Right renal cortex interstitium (tissue), 3 donors: ENCODE measurements at regions not wholly inside any gene's neighbourhood (a gene's known extent, or its start where the extent isn't known, plus 50 kb on each side); places are given as distances from the start of the nearest gene placed in this dataset.

ENCODE experiments used
- DNase-seq, 3 donors: peaks; one replicate each; pipeline ENCODE4 v3.0.0-alpha.2; 2013; ENCODE audit warnings: low read depth in 3 of 3, low spot score in 2 of 3

GRCh38 chr16:5386989-5387388, 289.4 kb upstream of the EEF2KMT start:
- DNase-seq, result no peak

DNA sequence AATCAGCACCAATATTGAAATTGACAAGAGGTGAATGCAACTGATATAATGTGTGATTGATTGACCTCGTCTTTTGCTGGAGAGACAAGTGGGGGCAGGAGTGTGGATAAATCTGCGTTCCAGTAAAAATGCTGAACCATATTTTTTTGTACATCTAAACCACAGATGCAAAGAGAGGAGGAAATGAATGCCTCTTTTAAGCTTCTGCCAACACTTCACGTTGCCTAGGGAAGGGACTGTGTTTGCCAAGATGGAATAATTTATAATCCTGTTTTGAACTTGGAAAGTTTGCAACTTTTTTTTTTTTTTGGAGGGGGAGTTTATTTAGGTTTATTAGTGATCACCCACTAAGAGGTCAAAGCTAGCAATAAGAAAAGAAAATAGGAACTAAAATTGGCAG, 288.2 kb upstream of the EEF2KMT start:
- no peak for DNase-seq

DNA sequence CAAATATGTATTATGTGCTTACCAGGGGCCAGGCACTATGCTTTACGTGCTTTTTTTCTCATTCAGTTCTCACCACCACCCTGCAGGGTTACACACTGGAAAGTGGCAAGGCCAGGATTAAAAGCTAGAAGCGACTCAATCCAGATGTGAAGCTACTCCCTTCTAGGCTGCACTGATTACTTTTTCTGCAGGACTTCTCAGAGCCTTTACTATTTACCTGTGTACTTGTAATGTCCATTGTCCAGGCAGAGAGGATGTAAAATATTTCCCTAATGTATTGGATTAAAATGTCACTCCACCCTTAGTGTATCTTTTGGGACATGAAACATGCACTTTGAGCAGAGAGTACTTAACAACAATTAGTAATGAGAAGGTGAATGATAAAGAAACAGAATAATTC, 287.5 kb upstream of the EEF2KMT start:
- no peak for DNase-seq

DNA sequence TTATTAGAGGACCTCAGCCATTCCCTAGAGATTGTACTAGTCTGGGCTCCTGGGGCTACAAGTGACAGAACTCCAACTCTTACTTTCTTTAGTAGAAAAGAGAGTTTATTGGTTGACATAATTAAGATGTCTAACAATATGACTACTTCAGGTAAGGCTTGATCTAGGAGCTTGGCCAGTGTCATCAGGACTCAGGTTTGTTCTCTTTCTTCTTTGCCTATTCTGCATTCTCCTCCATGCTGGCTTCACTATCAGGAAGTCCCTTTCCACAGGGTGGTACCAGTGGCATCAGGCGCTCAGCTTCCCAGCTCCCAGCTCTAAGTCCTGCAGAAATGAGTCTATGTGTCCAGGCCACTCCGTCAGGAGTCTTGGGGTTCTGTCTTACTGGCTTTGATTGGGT, 286.1 kb upstream of the EEF2KMT start:
- DNase-seq, result no peak

DNA sequence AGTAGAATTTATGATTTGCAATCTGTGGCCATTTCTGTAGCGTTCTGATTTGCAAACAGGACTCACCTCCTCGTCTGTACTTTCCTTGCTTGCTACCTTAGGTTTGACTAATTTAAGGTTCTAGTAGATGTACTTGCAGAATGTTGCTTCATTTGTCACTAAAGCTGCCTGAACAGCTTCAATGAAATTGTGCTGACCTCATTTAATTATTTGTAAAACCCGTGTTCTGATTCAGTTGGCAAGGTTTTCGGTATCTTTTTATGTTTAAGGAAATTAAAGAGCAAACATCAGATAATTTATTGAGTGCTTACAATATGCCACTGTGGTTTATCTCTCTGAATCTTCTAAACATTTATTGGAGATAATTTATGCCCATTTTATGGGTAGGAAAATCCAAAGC, 284.9 kb upstream of the EEF2KMT start:
- DNase-seq, result no peak

- DNase-seq, result no peak
Measured at GRCh38 chr16:5381481-5381880, 283.9 kb upstream of the EEF2KMT start.

GRCh38 chr16:5379954-5380353, 282.4 kb upstream of the EEF2KMT start:
- no peak for DNase-seq

DNA sequence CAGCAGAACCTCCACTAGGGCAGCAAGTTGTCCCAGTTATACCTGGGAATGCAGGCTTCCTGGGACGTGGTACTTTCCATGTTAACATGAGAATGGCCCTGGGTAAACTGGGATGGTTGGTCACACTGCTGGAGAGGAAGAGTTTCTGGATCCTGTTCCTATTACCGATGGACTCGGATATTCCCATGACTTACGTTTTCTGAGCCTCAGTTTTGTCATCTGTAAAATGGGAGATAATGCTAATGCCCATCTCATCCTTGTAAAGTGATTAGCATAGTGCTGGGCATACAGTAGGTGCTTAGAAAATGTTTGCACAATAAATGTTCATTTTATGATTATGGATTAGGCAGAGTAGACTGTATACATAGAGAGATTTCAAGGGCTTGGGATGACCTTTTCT, 280.9 kb upstream of the EEF2KMT start:
- no peak for DNase-seq

DNA sequence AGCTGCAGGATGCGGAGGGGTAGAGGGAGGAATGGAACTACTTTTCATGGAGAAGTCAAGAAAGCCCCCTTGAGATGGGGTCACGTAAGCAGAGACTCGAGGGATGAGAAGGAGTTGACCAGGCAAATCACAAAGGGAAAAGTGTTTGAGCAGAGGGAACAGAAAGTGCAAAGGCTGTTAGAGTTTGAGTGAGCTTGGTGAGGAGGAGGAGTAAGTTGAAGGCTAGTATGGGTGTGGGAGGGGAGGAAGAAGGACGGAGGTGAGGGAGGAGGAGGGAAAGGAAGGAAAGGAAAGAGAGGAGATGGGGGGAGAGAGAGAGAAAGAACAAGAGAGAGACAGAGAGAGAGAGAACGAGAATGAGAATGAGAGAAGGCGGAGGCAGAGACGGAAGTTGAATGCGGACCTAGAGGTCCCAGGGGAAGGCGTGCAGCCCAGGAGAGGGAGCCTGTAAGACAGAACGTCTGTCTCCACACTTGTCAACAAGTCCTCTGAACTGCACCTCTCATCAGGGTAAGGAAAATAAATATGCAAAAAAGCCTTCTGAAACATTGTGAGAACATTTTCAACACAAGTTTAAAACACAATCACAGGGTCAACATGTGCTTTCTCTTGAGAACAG, 279.8 kb upstream of the EEF2KMT start:
- no peak for DNase-seq

- no peak for DNase-seq
Measured at GRCh38 chr16:5374184-5374583, 276.6 kb upstream of the EEF2KMT start.

DNA sequence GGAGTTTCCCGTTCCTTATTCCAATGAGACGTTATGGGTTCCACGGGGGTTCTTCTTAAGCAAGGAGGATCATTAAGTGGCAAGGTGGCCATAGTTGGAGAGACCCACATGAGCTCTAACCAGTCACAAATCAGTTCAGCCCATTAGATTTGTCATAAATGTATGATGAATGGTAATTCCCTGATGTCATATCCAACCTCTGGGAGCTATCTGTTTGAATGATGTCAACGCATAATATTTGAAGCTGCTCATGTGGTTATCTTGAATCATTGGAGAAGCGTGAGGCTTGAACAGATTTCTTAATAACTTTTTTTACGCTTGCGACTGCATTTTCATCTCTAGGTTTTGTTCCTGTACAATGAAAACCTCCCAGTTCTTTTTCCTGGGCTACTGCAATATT, 270.4 kb upstream of the EEF2KMT start:
- DNase-seq, result no peak

GRCh38 chr16:5366126-5366525, 268.5 kb upstream of the EEF2KMT start:
- DNase-seq, result no peak

- DNase-seq, result no peak
Measured at GRCh38 chr16:5364186-5364585, 266.6 kb upstream of the EEF2KMT start.

DNA sequence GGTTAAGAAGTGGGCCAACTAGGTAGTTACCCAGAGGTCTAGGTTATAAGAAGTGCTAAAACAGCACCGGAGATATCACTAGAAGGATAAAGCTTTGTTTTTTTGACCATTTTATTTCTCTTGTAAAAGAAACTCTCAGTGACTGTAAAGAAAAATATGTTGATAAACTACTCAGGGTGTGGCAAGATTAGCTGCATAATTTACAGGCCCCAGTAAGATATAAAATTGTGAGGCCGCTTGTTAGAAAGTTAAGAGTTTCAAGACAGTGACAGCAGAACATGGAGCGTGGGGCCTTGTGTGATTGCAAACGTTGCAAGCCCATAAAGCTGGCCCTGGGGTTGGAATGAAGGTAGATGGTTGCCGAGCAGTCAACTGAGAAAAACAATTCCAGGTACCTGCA, 263.7 kb upstream of the EEF2KMT start:
- DNase-seq, result no peak

DNA sequence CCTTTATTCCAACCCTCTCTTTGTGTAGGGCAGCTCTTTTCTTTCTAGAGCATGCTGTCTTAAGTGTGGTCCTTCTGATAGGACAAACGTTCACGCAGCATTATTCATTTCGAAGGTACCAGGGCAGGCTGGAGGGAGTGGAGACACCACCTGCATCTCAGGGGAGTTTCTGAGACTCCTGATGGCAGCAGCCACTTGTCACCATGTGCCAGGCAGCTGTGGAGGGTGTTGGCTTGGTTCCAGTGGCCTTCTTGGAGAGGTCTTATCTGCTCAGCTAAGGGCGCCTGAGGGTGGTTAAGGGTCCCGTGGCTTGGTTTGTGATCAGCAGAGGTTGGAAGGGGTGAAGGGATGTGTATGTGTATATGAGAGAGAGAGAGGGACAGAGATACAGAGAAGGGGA, 257.1 kb upstream of the EEF2KMT start:
- no peak for DNase-seq

- DNase-seq, result no peak
Measured at GRCh38 chr16:5349670-5350517, 252.3 kb upstream of the EEF2KMT start.

DNA sequence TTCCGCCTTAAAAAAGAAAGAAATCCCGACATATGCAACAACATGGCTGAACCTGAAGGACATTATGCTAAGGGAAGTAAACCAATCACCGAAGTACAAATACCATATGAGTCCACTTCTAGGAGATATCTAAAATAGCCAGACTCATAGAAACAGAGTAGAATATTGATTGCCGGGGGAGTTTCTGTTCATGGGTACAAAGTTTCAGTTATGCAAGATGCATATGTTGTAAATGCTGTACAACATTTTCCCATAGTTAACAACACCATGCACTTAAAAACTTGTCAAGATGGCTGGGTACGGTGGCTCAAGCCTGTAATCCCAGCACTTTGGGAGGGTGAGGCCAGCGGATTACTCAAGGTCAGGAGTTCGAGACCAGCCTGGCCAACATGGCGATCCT, 251.5 kb upstream of the EEF2KMT start:
- no peak for DNase-seq

- DNase-seq, result no peak
Measured at GRCh38 chr16:5347561-5347960, 250.0 kb upstream of the EEF2KMT start.

DNA sequence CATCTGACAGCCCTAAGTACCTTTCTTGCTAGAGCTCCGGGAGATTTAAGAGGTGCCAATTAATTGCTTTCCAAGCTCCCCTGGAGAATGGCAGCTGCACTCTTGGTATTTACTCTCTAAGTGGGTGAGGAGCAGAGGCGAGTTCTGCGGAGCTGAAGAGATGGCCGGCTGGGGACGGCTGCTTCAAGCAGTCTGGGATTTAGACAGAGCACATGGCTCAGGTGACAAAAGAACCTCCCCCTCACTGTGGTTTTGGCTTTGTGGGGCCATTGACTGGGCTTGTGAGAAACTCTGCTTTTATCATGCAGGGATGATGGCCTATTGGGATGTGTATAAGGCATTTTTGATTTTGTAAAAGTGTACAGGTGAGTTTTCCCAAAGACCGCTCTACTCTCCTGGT, 239.3 kb upstream of the EEF2KMT start:
- no peak for DNase-seq

- no peak for DNase-seq
Measured at GRCh38 chr16:5333991-5334390, 236.4 kb upstream of the EEF2KMT start.

DNA sequence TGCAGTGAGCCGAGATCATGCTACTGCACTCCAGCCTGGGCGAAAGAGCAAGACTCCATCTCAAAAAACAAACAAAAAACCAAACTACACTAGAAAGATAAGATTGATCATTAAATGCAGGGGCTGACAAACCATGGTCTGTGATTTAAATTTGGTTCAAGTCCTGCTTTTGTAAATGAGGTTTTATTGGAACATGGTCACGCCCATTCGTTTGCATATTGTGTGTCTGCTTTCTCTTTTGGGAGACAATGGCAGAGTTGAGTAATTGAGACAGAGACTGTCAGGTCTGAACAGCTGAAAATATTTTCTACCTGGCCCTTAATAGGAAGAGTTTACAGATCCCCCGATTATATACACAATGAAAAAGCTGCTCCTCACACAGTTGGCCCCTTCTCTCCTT, 235.5 kb upstream of the EEF2KMT start:
- DNase-seq, result no peak

- DNase-seq, result no peak
Measured at GRCh38 chr16:5330058-5330457, 232.5 kb upstream of the EEF2KMT start.

DNA sequence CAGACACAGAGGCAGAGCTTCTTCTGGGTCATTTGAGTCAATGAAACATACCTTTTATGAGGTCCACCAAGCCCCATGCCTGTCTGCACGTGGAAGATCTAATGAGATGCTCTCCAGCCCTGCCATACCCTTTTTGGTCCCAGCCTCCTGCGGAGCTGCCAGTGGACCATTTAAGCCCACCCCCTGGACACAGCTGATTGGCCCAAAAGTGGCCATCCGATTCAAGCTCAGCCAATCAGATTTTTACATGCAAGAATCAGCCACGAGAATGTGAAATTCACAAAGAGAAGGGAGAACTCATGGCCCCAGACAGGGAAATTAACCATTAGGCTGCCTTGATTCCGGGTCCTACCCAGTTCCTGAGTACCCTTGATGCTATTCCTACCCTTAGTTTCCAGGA, 231.0 kb upstream of the EEF2KMT start:
- DNase-seq, result no peak
